ENCODE measurements at regions not wholly inside any gene's neighbourhood (a gene's known extent, or its start where the extent isn't known, plus 50 kb on each side); places are given as distances from the start of the nearest gene placed in this dataset.

DNA sequence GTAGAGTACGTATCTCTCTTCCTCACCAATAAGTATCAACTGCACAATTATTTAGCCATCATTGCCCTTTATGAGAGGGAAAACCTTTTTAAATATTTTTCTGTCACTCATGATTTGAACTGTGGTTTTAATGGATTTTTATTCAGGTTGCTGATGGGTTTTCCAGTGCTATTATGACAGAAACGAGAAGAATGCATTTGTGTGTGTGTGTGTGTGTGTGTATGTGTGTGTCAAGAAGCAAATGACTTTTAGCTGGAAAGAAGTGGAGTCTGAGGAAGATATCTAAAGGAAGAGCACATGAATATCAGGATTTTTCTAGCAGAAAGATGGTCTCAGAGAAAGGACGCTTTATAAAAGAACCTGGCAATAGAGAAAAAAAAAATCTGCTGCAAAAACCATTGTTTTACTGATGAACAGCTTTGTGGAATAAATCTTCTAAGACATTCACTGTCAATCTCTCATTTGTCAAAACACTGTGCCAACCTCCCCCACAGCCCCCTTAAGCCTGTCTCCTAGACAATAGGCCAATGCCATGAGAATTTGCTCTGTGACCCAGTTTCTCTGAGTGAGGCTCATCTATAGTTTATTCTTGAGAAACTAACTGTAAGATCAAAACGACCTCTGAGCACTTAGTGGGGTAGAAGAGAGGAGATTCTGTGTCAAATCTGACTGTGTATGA is 417.7 kb downstream of the FLRT2 start:
- no peak for DNase-seq (ENCODE audit: low read depth)
- TF ChIP-seq, protein P1, sequence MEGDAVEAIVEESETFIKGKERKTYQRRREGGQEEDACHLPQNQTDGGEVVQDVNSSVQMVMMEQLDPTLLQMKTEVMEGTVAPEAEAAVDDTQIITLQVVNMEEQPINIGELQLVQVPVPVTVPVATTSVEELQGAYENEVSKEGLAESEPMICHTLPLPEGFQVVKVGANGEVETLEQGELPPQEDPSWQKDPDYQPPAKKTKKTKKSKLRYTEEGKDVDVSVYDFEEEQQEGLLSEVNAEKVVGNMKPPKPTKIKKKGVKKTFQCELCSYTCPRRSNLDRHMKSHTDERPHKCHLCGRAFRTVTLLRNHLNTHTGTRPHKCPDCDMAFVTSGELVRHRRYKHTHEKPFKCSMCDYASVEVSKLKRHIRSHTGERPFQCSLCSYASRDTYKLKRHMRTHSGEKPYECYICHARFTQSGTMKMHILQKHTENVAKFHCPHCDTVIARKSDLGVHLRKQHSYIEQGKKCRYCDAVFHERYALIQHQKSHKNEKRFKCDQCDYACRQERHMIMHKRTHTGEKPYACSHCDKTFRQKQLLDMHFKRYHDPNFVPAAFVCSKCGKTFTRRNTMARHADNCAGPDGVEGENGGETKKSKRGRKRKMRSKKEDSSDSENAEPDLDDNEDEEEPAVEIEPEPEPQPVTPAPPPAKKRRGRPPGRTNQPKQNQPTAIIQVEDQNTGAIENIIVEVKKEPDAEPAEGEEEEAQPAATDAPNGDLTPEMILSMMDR (IDR thresholded peaks at IDR 0.05; ENCODE audit: insufficient read depth, low read length): no peak
- no peak overlapping the region for H3K4me3 ChIP-seq (ENCODE audit: low read depth, low read length)

DNA sequence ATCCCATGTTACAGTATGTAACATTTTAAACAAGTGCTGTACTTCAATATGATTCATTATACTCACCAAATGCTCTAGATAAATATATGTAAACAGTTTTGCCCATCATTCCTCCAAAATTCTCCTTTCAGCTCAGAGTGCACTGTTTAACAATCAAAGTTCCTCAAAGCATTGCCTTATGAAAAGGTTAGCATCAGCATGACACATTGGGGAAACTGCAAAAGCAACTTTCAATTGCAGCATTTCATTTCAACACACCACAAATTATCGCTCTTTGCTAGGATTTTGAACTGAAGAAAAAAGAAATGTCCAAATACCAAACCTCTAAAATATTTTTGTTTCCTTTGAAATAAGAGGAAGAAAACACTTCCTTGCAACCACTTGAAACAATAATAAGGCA is 413.2 kb downstream of the FLRT2 start:
- DNase-seq (ENCODE audit: low read depth): no peak
- TF ChIP-seq, protein P1 (IDR thresholded peaks at IDR 0.05; ENCODE audit: insufficient read depth, low read length): no peak
- H3K4me3 ChIP-seq (ENCODE audit: low read depth, low read length): no peak overlapping the region

DNA sequence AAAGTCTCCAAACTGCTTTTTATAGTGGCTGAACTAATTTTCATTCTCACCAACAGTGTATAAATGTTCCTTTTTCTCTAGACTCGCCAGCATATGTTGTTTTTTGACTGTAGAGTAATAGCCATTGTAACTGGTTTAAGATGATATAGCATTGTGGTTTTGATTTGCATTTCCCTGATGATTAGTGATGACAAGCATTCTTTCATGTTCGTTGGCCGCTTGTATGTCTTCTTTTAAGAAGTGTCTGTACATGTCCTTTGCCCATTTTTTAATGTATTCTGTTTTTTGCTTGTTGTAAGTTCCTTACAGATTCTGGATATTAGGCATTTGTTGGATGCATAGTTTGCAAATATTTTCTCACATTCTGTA is 404.9 kb downstream of the FLRT2 start:
- TF ChIP-seq, protein P1 (IDR thresholded peaks at IDR 0.05; ENCODE audit: insufficient read depth, low read length): no peak
- no peak for DNase-seq (ENCODE audit: low read depth)
- peak overlapping the region; percentile 36 for H3K4me3 ChIP-seq (ENCODE audit: low read depth, low read length)

DNA sequence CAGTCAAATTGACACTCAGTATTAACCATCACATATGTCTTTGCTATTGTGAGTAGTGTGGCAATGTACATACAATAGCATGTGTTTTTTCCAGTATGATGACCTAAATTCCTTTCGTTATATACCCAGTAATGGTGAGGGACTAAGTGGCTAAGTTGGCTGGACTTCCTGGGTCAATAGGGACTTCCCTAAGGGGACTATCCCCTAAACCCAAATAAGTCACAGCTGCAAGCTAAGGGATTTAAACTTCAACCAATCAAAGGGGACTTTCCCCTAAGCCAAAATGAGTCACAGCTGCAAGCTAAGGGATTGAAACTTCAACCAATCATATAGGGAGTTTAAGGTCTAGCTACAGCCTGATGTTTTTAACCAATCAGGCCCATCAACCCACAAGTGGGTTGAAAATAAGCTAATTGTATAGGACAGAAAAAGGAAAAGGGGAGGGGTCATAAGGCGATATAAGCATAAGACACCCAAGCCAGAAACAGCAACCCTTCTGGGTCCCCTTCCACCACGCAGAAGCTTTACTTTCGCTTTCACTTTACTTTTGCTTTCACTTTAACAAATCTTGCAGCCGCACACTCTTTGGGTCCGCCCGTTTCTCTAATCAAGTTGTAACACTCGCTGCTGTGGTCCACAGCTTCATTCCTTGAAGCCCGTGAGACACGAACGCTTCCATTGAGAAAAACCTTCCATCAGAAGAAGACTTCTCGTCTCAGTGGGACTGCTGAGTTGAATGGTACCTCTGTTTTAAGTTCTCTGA is 404.4 kb downstream of the FLRT2 start:
- TF ChIP-seq, protein P1 (IDR thresholded peaks at IDR 0.05; ENCODE audit: insufficient read depth, low read length): no peak
- H3K4me3 ChIP-seq (ENCODE audit: low read depth, low read length): peak overlapping the region; percentile 36
- DNase-seq (ENCODE audit: low read depth): peak; percentile 4

DNA sequence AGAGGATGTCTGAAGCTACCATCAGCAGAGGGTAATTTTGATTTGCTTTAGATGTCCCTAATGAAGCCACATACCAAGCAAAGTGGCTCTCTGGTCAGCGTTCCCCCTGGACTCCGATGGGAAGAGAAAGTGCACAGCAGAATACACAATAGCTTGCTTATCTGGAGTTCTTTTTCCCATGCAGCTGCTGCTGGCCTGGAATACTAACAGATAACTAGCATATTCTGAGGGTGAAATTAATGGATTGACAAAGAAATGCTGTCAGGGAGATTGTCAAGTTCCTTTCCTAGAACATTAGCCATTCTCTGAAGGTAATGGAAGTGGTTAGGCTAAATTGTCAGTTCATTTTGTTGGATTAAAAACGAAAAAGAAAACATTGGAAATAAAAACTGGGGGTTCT is 391.3 kb downstream of the FLRT2 start:
- H3K4me3 ChIP-seq (ENCODE audit: low read depth, low read length): no peak overlapping the region
- DNase-seq (ENCODE audit: low read depth): no peak
- TF ChIP-seq, protein P1 (IDR thresholded peaks at IDR 0.05; ENCODE audit: insufficient read depth, low read length): no peak

DNA sequence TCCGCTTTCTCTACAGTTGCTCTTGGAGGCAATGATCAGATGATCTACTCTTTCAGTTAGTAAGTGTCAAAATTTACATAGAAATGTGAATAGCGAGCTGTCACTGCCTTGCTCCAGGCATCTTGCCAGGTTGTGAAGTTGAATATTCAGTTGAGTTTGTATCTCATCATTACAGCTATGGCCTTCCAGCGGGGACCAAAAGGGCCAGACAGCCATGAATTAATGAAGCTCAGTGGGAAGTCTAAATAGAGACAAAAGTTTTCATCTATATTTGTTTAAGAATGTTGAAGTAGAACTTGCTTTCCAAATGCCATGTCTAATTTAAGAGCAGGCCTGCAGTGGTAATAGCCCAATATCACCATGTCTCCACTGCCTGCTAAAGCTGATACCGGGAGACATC is 387.8 kb downstream of the FLRT2 start:
- TF ChIP-seq, protein P1 (IDR thresholded peaks at IDR 0.05; ENCODE audit: insufficient read depth, low read length): no peak
- no peak overlapping the region for H3K4me3 ChIP-seq (ENCODE audit: low read depth, low read length)
- DNase-seq (ENCODE audit: low read depth): no peak
